HEK293 (cell line): ENCODE measurements at regions not wholly inside any gene's neighbourhood (a gene's known extent, or its start where the extent isn't known, plus 50 kb on each side); places are given as distances from the start of the nearest gene placed in this dataset.

Experiments
- GLIS2 ChIP-seq: fragments of 450-650 bp; formaldehyde crosslinking; IDR thresholded peaks from 2 replicates; pipeline ENCODE4 v1.5.1; 2016; ENCODE audit warnings: missing biosample characterization, missing genetic modification characterization
- SP2 ChIP-seq: fragments of 450-650 bp; formaldehyde crosslinking; IDR thresholded peaks from 2 replicates; pipeline ENCODE4 v1.5.1; 2016; ENCODE audit warnings: missing biosample characterization, missing genetic modification characterization
- TCF7L2 ChIP-seq: IDR thresholded peaks from 2 replicates; pipeline ENCODE4 v1.6.1; 2011; ENCODE audit warnings: low read depth, mild to moderate bottlenecking, inconsistent platforms, low read length, moderate library complexity, borderline replicate concordance
- ZBTB1 ChIP-seq: fragments of 450-650 bp; formaldehyde crosslinking; IDR thresholded peaks from 2 replicates; pipeline ENCODE4 v1.5.1; 2016; ENCODE audit warnings: missing biosample characterization, missing genetic modification characterization
- ZNF624 ChIP-seq: fragments of 450-650 bp; formaldehyde crosslinking; IDR thresholded peaks from 2 replicates; pipeline ENCODE4 v1.5.1; 2017; ENCODE audit warnings: missing biosample characterization, missing genetic modification characterization
- ZNF629 ChIP-seq: fragments of 450-650 bp; formaldehyde crosslinking; IDR thresholded peaks from 2 replicates; pipeline ENCODE4 v1.5.1; 2017; ENCODE audit warnings: missing biosample characterization, missing genetic modification characterization
- ZNF76 ChIP-seq: fragments of 450-650 bp; formaldehyde crosslinking; IDR thresholded peaks from 2 replicates; pipeline ENCODE4; 2016; ENCODE audit warnings: low read depth, missing biosample characterization, missing genetic modification characterization, borderline replicate concordance
- TF ChIP-seq, protein P1 (sequence below): fragments of 450-650 bp; formaldehyde crosslinking; IDR thresholded peaks from 2 replicates; pipeline ENCODE4 v1.5.1; 2016; ENCODE audit warnings: missing biosample characterization, missing genetic modification characterization
- TF ChIP-seq, protein P2 (sequence below): fragments of 450-650 bp; IDR thresholded peaks from 2 replicates; pipeline ENCODE4 v1.5.1; 2018; ENCODE audit warnings: missing biosample characterization, missing genetic modification characterization
- TF ChIP-seq, protein P3 (sequence below): fragments of 450-650 bp; formaldehyde crosslinking; IDR thresholded peaks from 2 replicates; pipeline ENCODE4 v1.5.1; 2016; ENCODE audit warnings: missing biosample characterization, missing genetic modification characterization
- TF ChIP-seq, protein P4 (sequence below): fragments of 450-650 bp; formaldehyde crosslinking; IDR thresholded peaks from 2 replicates; pipeline ENCODE4 v1.5.1; 2017; ENCODE audit warnings: missing biosample characterization, missing genetic modification characterization
- TF ChIP-seq, protein P5 (sequence below): fragments of 450-650 bp; formaldehyde crosslinking; IDR thresholded peaks from 2 replicates; pipeline ENCODE4 v1.5.1; 2016; ENCODE audit warnings: missing biosample characterization, missing genetic modification characterization
- TF ChIP-seq, protein P6 (sequence below): fragments of 450-650 bp; formaldehyde crosslinking; IDR thresholded peaks from 2 replicates; pipeline ENCODE4 v1.5.1; 2016; ENCODE audit warnings: missing biosample characterization, missing genetic modification characterization, borderline replicate concordance

DNA sequence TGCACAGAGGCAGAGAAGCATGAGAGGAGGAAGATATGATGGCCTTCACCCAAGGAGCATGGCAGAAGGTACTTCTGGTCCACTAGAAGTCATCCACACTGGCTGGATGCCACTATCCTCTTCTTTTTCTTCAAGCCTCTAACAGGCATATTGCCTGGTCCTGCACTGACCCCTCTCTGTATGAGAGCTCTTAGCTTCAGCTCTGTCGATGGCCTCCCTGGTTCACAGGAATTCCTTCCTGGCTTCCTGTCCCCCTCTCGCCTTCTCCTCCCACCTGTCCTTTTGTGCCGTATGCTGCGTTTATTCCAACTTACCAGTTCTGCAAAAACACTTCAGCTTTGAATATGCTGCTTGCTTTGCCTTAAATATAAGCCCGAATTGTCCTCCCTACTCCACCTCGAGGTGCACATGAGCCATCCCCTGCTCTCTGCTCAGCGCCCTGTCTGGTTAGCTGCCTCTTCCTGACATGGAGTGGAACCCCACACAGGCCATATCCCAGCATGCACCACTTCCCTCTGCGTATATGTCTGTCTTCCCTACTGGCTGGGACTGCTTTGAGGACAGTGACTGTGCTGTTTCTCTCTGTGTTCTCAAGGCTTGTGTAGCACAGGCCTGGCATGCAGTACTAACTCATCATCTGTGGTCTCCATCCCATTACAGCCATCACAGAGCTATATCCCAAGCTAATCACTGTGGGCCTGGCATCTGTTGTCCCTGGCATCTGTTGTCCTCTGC is 474.9 kb downstream of the EIPR1 start:
- TF ChIP-seq SP2 (tag by site-specific recombination) = no peak
- TF ChIP-seq, protein P1, sequence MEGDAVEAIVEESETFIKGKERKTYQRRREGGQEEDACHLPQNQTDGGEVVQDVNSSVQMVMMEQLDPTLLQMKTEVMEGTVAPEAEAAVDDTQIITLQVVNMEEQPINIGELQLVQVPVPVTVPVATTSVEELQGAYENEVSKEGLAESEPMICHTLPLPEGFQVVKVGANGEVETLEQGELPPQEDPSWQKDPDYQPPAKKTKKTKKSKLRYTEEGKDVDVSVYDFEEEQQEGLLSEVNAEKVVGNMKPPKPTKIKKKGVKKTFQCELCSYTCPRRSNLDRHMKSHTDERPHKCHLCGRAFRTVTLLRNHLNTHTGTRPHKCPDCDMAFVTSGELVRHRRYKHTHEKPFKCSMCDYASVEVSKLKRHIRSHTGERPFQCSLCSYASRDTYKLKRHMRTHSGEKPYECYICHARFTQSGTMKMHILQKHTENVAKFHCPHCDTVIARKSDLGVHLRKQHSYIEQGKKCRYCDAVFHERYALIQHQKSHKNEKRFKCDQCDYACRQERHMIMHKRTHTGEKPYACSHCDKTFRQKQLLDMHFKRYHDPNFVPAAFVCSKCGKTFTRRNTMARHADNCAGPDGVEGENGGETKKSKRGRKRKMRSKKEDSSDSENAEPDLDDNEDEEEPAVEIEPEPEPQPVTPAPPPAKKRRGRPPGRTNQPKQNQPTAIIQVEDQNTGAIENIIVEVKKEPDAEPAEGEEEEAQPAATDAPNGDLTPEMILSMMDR = no peak
- TF ChIP-seq ZNF629 = no peak
- TF ChIP-seq GLIS2 = no peak
- TF ChIP-seq, protein P2, sequence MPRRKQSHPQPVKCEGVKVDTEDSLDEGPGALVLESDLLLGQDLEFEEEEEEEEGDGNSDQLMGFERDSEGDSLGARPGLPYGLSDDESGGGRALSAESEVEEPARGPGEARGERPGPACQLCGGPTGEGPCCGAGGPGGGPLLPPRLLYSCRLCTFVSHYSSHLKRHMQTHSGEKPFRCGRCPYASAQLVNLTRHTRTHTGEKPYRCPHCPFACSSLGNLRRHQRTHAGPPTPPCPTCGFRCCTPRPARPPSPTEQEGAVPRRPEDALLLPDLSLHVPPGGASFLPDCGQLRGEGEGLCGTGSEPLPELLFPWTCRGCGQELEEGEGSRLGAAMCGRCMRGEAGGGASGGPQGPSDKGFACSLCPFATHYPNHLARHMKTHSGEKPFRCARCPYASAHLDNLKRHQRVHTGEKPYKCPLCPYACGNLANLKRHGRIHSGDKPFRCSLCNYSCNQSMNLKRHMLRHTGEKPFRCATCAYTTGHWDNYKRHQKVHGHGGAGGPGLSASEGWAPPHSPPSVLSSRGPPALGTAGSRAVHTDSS (tag by site-specific recombination) = no peak
- TF ChIP-seq, protein P3, sequence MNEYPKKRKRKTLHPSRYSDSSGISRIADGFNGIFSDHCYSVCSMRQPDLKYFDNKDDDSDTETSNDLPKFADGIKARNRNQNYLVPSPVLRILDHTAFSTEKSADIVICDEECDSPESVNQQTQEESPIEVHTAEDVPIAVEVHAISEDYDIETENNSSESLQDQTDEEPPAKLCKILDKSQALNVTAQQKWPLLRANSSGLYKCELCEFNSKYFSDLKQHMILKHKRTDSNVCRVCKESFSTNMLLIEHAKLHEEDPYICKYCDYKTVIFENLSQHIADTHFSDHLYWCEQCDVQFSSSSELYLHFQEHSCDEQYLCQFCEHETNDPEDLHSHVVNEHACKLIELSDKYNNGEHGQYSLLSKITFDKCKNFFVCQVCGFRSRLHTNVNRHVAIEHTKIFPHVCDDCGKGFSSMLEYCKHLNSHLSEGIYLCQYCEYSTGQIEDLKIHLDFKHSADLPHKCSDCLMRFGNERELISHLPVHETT (tag by site-specific recombination) = no peak
- TF ChIP-seq TCF7L2 = no peak
- TF ChIP-seq, protein P4, sequence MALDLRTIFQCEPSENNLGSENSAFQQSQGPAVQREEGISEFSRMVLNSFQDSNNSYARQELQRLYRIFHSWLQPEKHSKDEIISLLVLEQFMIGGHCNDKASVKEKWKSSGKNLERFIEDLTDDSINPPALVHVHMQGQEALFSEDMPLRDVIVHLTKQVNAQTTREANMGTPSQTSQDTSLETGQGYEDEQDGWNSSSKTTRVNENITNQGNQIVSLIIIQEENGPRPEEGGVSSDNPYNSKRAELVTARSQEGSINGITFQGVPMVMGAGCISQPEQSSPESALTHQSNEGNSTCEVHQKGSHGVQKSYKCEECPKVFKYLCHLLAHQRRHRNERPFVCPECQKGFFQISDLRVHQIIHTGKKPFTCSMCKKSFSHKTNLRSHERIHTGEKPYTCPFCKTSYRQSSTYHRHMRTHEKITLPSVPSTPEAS (tag by site-specific recombination) = no peak
- TF ChIP-seq, protein P5, sequence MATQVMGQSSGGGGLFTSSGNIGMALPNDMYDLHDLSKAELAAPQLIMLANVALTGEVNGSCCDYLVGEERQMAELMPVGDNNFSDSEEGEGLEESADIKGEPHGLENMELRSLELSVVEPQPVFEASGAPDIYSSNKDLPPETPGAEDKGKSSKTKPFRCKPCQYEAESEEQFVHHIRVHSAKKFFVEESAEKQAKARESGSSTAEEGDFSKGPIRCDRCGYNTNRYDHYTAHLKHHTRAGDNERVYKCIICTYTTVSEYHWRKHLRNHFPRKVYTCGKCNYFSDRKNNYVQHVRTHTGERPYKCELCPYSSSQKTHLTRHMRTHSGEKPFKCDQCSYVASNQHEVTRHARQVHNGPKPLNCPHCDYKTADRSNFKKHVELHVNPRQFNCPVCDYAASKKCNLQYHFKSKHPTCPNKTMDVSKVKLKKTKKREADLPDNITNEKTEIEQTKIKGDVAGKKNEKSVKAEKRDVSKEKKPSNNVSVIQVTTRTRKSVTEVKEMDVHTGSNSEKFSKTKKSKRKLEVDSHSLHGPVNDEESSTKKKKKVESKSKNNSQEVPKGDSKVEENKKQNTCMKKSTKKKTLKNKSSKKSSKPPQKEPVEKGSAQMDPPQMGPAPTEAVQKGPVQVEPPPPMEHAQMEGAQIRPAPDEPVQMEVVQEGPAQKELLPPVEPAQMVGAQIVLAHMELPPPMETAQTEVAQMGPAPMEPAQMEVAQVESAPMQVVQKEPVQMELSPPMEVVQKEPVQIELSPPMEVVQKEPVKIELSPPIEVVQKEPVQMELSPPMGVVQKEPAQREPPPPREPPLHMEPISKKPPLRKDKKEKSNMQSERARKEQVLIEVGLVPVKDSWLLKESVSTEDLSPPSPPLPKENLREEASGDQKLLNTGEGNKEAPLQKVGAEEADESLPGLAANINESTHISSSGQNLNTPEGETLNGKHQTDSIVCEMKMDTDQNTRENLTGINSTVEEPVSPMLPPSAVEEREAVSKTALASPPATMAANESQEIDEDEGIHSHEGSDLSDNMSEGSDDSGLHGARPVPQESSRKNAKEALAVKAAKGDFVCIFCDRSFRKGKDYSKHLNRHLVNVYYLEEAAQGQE (tag by site-specific recombination) = no peak
- TF ChIP-seq ZBTB1 (tag by site-specific recombination) = no peak
- TF ChIP-seq, protein P6, sequence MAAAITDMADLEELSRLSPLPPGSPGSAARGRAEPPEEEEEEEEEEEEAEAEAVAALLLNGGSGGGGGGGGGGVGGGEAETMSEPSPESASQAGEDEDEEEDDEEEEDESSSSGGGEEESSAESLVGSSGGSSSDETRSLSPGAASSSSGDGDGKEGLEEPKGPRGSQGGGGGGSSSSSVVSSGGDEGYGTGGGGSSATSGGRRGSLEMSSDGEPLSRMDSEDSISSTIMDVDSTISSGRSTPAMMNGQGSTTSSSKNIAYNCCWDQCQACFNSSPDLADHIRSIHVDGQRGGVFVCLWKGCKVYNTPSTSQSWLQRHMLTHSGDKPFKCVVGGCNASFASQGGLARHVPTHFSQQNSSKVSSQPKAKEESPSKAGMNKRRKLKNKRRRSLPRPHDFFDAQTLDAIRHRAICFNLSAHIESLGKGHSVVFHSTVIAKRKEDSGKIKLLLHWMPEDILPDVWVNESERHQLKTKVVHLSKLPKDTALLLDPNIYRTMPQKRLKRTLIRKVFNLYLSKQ (tag by site-specific recombination) = no peak
- no peak for TF ChIP-seq ZNF624 (tag by site-specific recombination)
- no peak for TF ChIP-seq ZNF76 (tag by site-specific recombination)
